CD4-positive, alpha-beta T cell treated with Interleukin-15 for 1 hour (primary cell): ENCODE measurements at regions not wholly inside any gene's neighbourhood (a gene's known extent, or its start where the extent isn't known, plus 50 kb on each side); places are given as distances from the start of the nearest gene placed in this dataset.

Source experiments
- DNase-seq: peaks from one replicate; pipeline ENCODE4 v3.0.0-alpha.2; 2020

GRCh38 chr10:42973870-42974692 lies 102.8 kb upstream of the RET start:
- DNase-seq = no peak

- DNase-seq = no peak
Observed at GRCh38 chr10:42974693-42975002, 102.2 kb upstream of the RET start.

- DNase-seq = no peak
Observed at GRCh38 chr10:42975005-42975493, 101.8 kb upstream of the RET start.

GRCh38 chr10:42975558-42976340 lies 101.1 kb upstream of the RET start:
- DNase-seq = no peak

- no peak for DNase-seq
Observed at GRCh38 chr10:42976351-42977031, 100.4 kb upstream of the RET start.

GRCh38 chr10:42977032-42977416 lies 99.8 kb upstream of the RET start:
- no peak for DNase-seq

- no peak for DNase-seq
Observed at GRCh38 chr10:42979181-42979580, 97.7 kb upstream of the RET start.

GRCh38 chr10:42979721-42980467 lies 97.0 kb upstream of the RET start:
- DNase-seq = no peak

- DNase-seq = no peak
Observed at GRCh38 chr10:42980553-42981357, 96.1 kb upstream of the RET start.

- no peak for DNase-seq
Observed at GRCh38 chr10:42981358-42982236, 95.3 kb upstream of the RET start.

- DNase-seq = no peak
Observed at GRCh38 chr10:42982891-42983506, 93.9 kb upstream of the RET start.

GRCh38 chr10:42983591-42983990 lies 93.3 kb upstream of the RET start:
- no peak for DNase-seq

- DNase-seq = no peak
Observed at GRCh38 chr10:42984035-42984610, 92.7 kb upstream of the RET start.

GRCh38 chr10:42984761-42985325 lies 92.0 kb upstream of the RET start:
- no peak for DNase-seq

GRCh38 chr10:42985436-42986316 lies 91.2 kb upstream of the RET start:
- no peak for DNase-seq

GRCh38 chr10:42986633-42987032 lies 90.2 kb upstream of the RET start:
- DNase-seq = no peak

- no peak for DNase-seq
Observed at GRCh38 chr10:42987121-42987541, 89.7 kb upstream of the RET start.

GRCh38 chr10:42987575-42987974 lies 89.3 kb upstream of the RET start:
- no peak for DNase-seq

GRCh38 chr10:42988069-42988468 lies 88.8 kb upstream of the RET start:
- DNase-seq = no peak
